Ascending aorta (tissue), 2 donors: ENCODE measurements at regions not wholly inside any gene's neighbourhood (a gene's known extent, or its start where the extent isn't known, plus 50 kb on each side); places are given as distances from the start of the nearest gene placed in this dataset.

Source experiments
- DNase-seq, 2 donors: peaks; one replicate each; pipeline ENCODE4 v3.0.0-alpha.2; 2019; ENCODE audit warnings: low spot score in 2 of 2
- H3K27ac ChIP-seq, 2 donors: fragments of 200-600 bp; sonication (generic); one replicate each; pipeline ENCODE4 v1.5.1; 2016 to 2017; ENCODE audit warnings: mild to moderate bottlenecking in 1 of 2
- H3K27me3 ChIP-seq: fragments of 200-600 bp; sonication (generic); one replicate; pipeline ENCODE4 v1.5.1; 2017
- H3K36me3 ChIP-seq, 2 donors: fragments of 200-600 bp; sonication (generic); one replicate each; pipeline ENCODE4 v1.5.1; 2016
- H3K4me1 ChIP-seq, 2 donors: fragments of 200-600 bp; sonication (generic); one replicate each; pipeline ENCODE4 v1.5.1; 2016 to 2017; ENCODE audit warnings: mild to moderate bottlenecking in 1 of 2
- H3K4me3 ChIP-seq, 2 donors: fragments of 200-600 bp; sonication (generic); one replicate each; pipeline ENCODE4 v1.5.1; 2016 to 2017; ENCODE audit warnings: mild to moderate bottlenecking in 1 of 2
- H3K9me3 ChIP-seq, 2 donors: fragments of 200-600 bp; sonication (generic); one replicate each; pipeline ENCODE4 v1.5.1; 2016
- CTCF ChIP-seq, 3 experiments: fragments of 200-600 bp in 2 of 3; fragments of 450-650 bp in 1 of 3; sonication (generic) in 2 of 3; IDR thresholded peaks; one replicate each; pipeline ENCODE4 v1.5.1; 2016 to 2019; ENCODE audit warnings: antibody characterized with exemption in 3 of 3, mild to moderate bottlenecking in 1 of 3, moderate library complexity in 1 of 3
- intact Hi-C: fragments of 100-400 bp; cut with DNase I; formaldehyde crosslinking; loops from one replicate; pipeline ENCODE4 v1.15.1; 2023

GRCh38 chr1:222096883-222097282, 355.0 kb upstream of the DUSP10 start:
- no peaks in the 10 kb centered on the region for H3K4me1 ChIP-seq
- no peak for DNase-seq
- no peak for TF ChIP-seq CTCF (IDR thresholded peaks at IDR 0.05)

GRCh38 chr1:222096476-222096772, 354.5 kb upstream of the DUSP10 start:
- H3K4me1 ChIP-seq = no peaks in the 10 kb centered on the region
- intact Hi-C loops = loop anchor here (10.0 kb wide), 1 partner anchor 358 kb away; no protein-coding TSS in a partner anchor
- H3K9me3 ChIP-seq = no peaks in the 10 kb centered on the region
- no peaks in the 10 kb centered on the region for H3K36me3 ChIP-seq
- no peak for TF ChIP-seq CTCF (IDR thresholded peaks at IDR 0.05)
- H3K27ac ChIP-seq = no peak overlapping the region
- no peaks in the 10 kb centered on the region for H3K27me3 ChIP-seq
- no peak overlapping the region for H3K4me3 ChIP-seq
- no peak for DNase-seq

More at GRCh38 chr1:222096883-222097282, 355.0 kb upstream of the DUSP10 start:
- no peaks in the 10 kb centered on the region for H3K36me3 ChIP-seq
- intact Hi-C loops = loop anchor here (10.0 kb wide), 1 partner anchor 358 kb away; no protein-coding TSS in a partner anchor
- H3K27ac ChIP-seq = no peak overlapping the region
- no peak overlapping the region for H3K4me3 ChIP-seq
- no peaks in the 10 kb centered on the region for H3K9me3 ChIP-seq
- H3K27me3 ChIP-seq = no peaks in the 10 kb centered on the region

GRCh38 chr1:222095606-222096475, 354.0 kb upstream of the DUSP10 start:
- Histone ChIP-seq H3K27ac (no peak overlapping the region), H3K9me3 (no peaks in the 10 kb centered on the region), H3K4me1 (no peaks in the 10 kb centered on the region), H3K36me3 (no peaks in the 10 kb centered on the region), H3K27me3 (no peaks in the 10 kb centered on the region), H3K4me3 (no peak overlapping the region)
- intact Hi-C loops = loop anchor here (10.0 kb wide), 1 partner anchor 359 kb away; no protein-coding TSS in a partner anchor
- TF ChIP-seq CTCF (IDR thresholded peaks at IDR 0.05) = peak; percentile 28 to 63 (median 51)
- no peak for DNase-seq

GRCh38 chr1:222093518-222093917, 351.6 kb upstream of the DUSP10 start:
- no peak for TF ChIP-seq CTCF (IDR thresholded peaks at IDR 0.05)
- no peaks in the 10 kb centered on the region for H3K36me3 ChIP-seq
- no peak overlapping the region for H3K27ac ChIP-seq
- H3K9me3 ChIP-seq = no peaks in the 10 kb centered on the region
- no peak for DNase-seq
- no peak overlapping the region for H3K4me3 ChIP-seq
- no peaks in the 10 kb centered on the region for H3K27me3 ChIP-seq
- no peaks in the 10 kb centered on the region for H3K4me1 ChIP-seq
- intact Hi-C loops = loop anchor here (10.0 kb wide), 1 partner anchor 361 kb away; no protein-coding TSS in a partner anchor

GRCh38 chr1:222090103-222090502, 348.2 kb upstream of the DUSP10 start:
- H3K27ac ChIP-seq = no peak overlapping the region
- intact Hi-C loops = loop anchor here (10.0 kb wide), 1 partner anchor 365 kb away; no protein-coding TSS in a partner anchor
- TF ChIP-seq CTCF (IDR thresholded peaks at IDR 0.05) = no peak

More at GRCh38 chr1:222090103-222090502, 348.2 kb upstream of the DUSP10 start:
- no peaks in the 10 kb centered on the region for H3K4me1 ChIP-seq
- H3K27me3 ChIP-seq = no peaks in the 10 kb centered on the region
- H3K36me3 ChIP-seq = no peaks in the 10 kb centered on the region
- H3K9me3 ChIP-seq = no peaks in the 10 kb centered on the region
- no peak for DNase-seq
- H3K4me3 ChIP-seq = no peak overlapping the region
